Left ventricle myocardium superior (tissue), 1 donor: ENCODE measurements at regions not wholly inside any gene's neighbourhood (a gene's known extent, or its start where the extent isn't known, plus 50 kb on each side); places are given as distances from the start of the nearest gene placed in this dataset.

ENCODE experiments used
- ATAC-seq: fragments of 200-7000 bp; cut with Tn5 transposase; one replicate; pipeline ENCODE4 v1.9.1; 2020; ENCODE audit warnings: mild to moderate bottlenecking, moderate library complexity
- DNase-seq: peaks from one replicate; pipeline ENCODE4 v3.0.0-alpha.2; 2020
- intact Hi-C: fragments of 100-400 bp; cut with micrococcal nuclease; formaldehyde crosslinking; loops from one replicate; pipeline ENCODE4 v1.11.0; 2022
- donor health status: DM: no; HTN: yes; CAD: no; lungs with severe emphysema.

DNA sequence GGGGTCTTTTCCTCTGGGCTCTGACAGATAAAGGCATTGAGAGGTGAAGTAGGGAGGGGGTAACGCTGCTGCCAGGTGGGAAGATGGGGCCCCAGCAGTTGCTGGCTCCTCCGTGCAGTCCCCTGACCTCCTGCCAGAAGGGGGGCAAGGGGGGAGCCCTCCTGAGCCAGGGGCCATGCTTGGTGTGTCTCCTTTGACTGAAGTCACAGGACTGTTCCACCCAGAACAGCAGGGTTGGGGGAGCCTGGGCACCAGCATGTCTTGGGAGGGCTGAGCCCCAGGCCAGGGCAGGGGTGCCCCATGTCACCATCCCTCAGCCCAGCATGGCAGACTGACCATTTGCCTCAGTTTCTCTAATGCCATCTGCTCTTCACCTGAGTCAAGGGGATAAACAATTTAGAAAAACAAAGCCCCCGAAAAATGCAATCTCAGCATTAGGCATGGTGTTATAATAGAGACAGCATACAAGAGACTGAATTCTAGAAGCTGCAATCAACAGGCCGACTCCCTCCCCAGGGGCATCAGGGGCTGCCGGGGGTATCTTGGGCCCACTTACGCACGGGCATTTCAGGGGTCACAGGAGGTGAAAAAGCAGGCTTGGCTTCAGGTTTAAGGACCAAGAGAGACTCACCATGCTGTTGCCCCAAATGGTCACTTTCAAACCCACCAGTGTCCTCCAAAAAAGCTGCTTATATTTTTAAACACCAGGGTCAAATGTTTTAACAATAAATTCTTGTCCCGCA lies 108.6 kb upstream of the GPR26 start:
- intact Hi-C loops = loop anchor here (5.0 kb wide), 1 partner anchor 425 kb away; no protein-coding TSS in a partner anchor
- no peak for DNase-seq
- no peak for ATAC-seq

DNA sequence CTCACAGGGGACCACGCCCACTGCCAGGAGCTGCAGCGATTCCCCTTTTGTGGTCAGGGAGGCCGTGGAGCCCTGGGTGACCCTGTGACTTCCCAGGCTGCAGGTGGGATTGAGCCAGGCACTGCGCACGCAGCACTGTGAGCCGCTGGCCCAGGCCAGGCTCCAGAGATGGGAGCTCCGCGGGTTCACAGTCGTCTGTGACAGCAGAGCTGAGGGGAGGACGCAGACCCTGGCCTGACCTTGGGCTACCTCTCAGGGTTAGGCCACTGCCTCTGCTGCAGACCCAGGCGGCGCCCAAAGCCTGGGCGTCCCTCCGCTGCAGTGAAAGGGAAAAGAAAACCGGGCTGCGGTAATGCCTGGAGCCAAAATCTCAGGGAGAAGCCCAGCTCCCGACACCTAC lies 107.5 kb upstream of the GPR26 start:
- intact Hi-C loops = loop anchor here (5.0 kb wide), 1 partner anchor 426 kb away; no protein-coding TSS in a partner anchor

DNA sequence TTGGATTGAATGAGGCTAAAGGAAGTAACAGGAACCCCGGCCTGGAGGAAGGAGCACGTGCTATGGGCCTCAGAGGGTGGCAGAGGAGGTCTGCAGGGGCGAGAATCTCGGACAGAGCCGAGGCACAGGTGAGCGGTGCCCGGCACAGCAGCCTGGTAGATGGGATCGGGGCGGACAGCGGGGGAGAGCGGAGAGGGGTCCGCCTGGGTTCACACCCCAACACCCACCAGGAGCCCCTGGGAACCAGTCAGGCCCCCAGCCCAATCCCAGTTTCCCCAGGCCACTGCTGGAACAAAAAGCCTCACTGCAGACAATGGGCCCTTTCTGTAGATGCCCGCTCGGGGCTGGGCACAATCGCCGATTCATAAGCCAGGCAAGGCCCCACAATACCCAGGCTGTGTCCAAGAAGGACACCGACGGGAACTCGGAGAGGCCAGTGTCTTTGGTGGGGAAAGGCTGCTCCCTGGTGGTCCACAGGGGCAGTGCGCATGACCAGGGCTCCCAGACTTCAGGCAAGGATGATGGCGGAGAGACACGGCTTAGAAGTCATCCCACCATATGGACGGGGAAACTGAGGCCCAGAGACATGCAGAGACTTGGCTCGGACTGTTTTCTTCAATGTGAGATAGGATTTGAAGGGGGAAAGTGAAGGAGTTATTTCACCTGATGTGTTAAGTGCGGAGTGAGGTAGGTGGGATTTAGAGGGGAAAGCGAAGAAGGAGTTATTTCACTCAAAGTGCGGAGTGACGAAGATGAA lies 106.9 kb upstream of the GPR26 start:
- intact Hi-C loops = loop anchor here (5.0 kb wide), 1 partner anchor 427 kb away; no protein-coding TSS in a partner anchor
- ATAC-seq = peak; percentile 77
- peak; percentile 73 for DNase-seq

More for the DNA sequence above, 107.5 kb upstream of the GPR26 start:
- no peak for DNase-seq
- no peak for ATAC-seq

DNA sequence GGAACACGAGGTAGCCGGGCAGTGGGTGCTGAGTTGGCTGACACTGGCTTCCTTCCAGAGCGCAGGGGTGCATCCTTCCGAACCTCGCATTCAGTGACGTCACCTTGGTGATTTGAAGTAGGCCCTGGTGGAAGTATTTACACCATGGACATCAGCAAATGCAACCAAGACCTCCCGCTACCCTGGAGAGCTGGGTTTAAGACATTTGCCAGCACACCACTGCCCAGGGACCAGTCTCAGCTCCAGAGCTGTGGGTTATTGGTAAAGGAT lies 106.4 kb upstream of the GPR26 start:
- DNase-seq = no peak
- intact Hi-C loops = loop anchor here (5.0 kb wide), 1 partner anchor 427 kb away; no protein-coding TSS in a partner anchor
- no peak for ATAC-seq

DNA sequence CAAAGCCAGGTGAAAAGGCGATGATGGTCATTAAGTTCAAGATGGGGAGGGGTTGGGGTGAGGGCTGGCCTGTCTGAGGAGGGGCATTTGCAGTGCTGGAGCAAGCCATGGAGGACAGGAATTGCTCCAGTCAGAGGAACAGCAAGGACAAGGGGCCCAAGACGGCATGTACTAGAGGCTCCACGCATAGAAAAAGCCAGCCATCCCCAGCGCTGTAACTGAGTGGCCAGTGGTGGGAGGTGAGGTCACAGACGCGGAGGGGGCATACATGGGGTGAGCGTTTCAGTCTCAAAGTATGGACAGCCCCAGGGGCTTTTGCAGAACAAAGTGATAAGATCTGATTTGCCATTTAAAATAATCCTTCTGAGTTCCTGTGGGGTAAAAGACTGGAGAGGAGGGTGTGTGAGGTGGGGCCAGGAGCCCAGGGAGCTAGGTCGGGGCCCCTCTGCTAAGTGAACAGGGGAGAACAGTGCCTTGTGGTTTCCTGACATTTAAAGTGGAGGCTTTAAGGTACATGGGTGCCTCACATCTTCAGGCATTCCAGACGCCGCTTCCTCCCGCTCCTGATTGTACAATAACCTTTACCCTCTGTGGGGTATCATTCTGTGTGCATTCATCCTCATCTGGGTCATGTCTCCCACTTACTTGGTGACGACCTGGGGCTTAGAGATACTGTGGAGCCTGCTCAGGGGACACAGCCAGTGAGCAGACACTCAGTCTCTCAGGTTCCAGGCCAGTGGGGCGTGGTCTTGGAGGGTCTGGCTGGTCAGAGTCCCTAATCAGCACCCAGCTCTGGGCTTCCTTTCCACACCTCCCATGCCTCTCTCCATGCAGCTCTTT lies 105.6 kb upstream of the GPR26 start:
- no peak for DNase-seq
- ATAC-seq = no peak
- intact Hi-C loops = no loop called here

DNA sequence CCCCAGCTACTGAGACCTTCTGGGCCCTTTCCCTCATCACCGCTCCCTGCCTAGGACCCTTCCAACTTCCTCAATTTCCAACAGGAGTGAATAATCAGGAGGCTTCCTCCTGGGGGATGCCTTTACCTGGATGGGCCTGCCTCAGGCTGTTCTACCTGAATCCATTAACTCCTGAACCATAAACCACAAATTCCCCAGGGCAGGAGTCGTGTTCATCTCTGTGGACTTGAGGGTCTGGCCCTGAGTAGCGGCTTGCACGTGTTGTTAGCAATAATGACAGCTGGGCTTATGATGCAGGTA lies 105.1 kb upstream of the GPR26 start:
- no peak for DNase-seq
- ATAC-seq = no peak
- intact Hi-C loops = no loop called here

DNA sequence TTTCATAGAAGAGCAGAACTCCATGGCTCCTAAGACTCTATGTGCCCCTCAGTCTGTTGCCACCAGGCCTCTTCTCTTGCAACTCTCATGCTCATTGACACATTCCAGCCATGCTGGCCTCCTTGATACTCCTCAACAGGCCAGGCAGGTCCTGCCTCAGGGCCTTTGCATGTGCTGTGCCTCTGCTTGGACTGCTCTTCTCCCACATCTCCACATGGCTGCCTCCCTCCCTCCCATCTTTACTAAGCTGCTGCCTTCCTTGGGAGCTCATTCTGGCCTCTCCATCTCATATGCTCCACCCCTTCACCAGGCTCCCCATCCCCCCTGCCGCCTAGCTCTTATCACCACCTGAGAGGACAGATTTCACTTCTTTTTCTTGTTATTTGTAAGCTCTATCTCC lies 103.8 kb upstream of the GPR26 start:
- intact Hi-C loops = no loop called here
- ATAC-seq (no peak), DNase-seq (no peak)

DNA sequence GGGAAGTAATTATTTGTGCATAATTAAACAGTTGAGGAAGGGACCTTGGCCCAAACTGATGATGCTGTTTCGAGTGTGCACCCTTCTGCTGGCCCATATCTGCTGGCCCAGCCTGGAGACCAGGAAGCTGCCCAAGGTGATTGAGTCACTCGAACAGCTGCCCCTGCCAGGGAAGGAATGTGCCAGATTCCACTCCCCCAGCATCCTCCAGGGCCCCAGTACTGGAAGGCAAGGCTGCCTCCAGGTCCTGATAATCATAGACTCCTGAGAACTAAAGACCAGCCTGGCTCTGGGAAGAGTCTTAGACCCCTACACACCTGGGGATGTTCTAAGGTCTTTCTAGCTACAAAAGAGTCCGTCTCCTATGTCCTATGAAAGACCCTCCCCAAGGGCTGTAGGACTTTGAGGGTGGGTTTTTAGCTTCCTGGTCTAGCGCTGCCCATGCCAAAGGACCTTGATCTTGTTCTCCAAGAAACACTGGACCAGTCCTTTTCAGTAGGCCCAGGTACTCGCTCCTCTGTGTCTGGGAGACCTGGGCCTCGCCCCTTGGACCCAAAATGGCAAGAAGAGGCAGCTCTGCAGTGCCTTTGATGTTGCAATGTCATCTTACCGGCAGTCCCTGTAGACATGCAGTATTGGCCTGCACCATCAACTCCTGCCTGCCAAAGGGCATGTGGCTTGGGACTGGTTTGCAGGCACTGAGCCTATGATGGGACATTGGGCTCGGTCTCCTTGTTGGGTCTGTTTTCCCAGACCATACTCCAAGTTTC lies 103.2 kb upstream of the GPR26 start:
- ATAC-seq (no peak), DNase-seq (no peak)
- intact Hi-C loops = no loop called here

DNA sequence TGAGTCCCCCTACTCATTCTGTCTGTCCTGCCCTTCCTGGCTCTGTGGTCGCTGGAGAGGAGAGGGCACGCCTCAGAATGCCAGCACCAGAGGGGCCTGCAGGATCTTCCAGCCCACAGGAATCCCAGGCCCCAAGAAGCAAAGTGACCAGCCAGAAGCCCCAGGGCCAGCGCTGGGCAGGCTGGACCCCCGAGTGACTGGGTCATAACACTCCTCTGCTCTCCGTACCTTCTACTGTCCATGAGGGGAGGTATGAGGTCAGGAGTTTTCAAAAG lies 102.6 kb upstream of the GPR26 start:
- no peak for ATAC-seq
- intact Hi-C loops = no loop called here

DNA sequence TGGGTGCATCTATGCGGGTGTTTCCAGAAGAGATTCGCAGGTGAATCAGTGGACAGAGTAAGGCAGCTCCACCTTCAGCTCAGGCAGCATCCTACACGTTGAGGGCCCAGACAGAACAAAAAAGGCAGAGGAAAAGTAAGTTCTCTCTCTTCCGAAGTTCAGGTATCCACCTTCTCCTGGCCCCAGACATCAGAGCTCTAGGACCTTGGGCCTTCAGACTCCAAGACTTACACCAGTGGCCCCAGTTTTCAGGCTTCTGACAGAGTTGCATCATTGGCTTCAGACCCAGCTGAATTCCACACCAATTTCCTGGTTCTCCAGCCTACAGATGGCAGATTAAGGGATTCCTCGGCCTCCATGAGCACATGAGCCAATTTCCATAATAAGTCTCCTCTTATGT lies 102.2 kb upstream of the GPR26 start:
- no peak for ATAC-seq
- DNase-seq = no peak
- intact Hi-C loops = no loop called here

More for the DNA sequence above, 102.6 kb upstream of the GPR26 start:
- no peak for DNase-seq

DNA sequence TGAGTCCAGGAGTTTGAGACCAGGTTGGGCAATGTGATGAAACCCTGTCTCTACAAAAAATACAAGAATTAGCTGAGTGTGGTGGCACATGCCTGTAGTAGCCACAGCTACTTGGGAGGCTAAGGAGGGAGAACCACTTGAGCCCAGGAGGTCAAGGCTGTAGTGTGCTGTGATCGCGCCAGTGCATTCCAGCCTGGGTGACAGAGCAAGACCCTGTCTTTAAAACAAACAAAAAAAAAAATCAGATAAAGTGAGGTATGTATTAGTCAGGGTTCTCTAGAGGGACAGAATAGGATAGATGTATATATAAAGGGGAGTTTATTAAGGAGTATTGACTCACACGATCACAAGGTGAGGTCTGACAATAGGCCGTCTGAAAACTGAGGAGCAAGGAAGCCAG lies 101.5 kb upstream of the GPR26 start:
- intact Hi-C loops = no loop called here
- no peak for DNase-seq
- no peak for ATAC-seq

DNA sequence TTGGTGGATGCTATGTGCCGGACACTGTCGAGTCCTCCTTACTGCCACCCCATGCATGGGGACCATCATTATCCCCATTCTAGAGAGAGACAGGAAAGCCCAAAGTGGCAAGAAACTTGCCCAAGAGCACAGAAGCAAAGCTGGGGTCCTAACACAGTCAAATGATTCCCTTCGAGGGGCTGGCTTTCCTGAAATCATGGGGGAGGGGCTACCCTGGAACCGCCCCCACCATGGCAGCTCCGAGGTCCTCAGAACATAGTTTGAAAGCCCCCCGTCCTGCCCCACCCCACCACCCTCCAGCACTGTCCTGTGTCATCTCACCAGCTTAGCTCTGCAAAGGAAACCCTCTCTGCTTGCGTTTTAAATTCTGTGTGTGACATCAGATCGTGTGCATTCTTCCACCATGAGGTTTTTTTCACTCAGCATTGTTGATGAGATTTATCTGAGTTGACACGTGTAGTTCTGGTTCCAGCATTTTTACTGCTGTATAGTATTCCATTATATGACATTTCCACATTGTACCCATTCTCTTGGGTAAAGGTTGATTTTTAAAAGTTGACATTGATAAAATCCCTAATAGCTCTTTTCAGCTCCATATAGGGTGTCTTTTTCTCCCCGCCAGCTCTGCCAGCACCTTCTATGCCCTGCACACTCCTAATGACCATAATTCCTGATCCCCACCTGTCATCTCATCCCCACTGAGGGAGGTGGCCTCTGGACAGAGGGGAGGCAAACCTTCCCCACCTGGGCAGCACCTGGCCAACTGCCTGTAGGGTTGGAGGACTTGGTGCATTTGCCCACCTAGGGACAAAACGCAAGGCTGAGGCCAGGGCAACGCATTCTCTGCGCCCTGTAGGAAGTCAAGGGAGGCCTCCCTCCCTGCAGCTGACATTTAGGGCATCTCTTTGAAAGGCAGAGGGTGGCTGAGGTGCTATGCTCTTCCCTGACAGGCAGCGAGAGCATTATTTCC lies 100.2 kb upstream of the GPR26 start:
- intact Hi-C loops = no loop called here
- no peak for ATAC-seq
- no peak for DNase-seq

DNA sequence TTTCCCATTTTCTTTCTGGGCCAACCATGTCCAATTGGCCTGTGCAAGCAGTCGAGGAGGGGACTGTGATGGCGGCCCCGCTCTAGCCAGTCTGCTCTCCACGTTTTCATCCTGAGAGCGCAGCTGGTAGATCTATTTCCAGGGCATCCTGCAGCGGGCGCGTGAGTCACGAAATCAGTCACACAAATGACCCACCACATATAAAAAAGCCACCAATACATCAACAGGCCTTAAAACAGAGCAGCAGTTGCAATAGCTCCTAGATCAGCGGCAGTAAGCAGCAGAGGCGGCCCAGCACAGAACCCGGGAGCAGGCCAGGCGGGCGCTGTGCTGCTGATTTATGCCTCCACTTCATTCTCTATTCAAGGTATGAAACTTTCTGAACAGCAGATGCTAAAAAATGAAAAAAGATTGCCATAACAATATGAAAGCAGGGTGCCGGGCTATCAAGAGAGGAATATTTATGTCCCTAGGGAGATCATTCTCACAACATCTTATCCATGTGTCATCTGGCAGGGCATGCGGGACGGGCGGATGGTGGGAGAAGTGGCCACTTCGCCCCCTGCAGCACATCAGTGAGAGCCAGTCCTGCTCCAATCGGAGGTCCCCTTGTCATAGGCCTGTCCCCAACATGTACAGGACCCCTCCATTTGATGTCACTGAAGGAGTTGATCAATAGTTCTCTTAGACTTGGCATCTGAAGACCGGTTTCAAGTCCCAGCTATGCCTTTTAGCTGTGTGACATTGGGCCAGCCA lies 98.0 kb upstream of the GPR26 start:
- DNase-seq (no peak), ATAC-seq (no peak)
- intact Hi-C loops = no loop called here

DNA sequence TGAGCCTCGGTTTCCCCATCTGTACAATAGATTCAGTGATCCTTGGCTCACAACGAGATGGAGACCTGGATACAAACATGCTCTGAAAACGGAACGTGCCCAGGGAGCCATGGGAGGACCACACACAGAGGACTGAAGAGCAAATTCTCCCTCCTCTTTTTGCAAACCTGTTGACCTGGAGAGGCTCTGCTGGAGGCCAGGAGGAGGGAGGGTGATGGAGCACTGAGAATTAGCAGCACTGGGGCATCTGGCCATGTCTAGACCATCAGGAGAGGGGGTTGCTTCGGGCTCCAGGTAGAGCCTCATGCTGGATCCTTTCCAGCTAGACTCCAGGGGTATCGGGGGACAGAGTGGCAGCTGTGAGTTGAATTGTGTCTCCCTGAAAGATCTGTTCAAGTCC lies 97.4 kb upstream of the GPR26 start:
- intact Hi-C loops = no loop called here
- no peak for ATAC-seq
- DNase-seq = no peak

DNA sequence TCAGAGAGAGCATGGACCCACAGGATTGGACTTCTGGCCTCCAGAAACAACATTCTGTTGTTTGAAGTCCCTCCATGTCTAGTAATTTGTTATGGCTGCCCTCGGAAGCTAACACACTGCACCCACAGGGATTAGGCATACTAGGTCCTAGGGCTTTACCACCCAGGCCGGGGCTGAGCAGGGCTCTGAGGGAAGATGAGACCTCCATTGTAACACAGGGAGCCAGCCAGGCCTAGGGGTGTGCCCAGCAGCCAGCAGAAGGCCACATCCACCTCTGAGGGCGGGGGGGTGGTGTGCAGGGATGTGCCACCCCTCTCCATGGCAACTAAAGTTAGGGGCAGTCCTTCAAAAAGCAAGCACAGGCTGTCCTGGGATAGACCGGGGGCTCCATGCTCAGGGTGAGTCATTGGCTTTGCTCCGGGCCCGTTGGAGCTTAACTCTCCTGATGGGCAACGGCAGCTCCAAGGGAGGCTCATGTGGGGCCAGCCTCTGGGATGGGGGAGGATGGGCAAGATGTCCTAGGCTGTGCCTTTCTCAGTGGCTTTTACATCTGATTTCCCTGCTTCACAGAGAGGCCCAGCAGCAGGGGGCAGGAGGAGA lies 96.6 kb upstream of the GPR26 start:
- DNase-seq (no peak), ATAC-seq (no peak)
- intact Hi-C loops = no loop called here

DNA sequence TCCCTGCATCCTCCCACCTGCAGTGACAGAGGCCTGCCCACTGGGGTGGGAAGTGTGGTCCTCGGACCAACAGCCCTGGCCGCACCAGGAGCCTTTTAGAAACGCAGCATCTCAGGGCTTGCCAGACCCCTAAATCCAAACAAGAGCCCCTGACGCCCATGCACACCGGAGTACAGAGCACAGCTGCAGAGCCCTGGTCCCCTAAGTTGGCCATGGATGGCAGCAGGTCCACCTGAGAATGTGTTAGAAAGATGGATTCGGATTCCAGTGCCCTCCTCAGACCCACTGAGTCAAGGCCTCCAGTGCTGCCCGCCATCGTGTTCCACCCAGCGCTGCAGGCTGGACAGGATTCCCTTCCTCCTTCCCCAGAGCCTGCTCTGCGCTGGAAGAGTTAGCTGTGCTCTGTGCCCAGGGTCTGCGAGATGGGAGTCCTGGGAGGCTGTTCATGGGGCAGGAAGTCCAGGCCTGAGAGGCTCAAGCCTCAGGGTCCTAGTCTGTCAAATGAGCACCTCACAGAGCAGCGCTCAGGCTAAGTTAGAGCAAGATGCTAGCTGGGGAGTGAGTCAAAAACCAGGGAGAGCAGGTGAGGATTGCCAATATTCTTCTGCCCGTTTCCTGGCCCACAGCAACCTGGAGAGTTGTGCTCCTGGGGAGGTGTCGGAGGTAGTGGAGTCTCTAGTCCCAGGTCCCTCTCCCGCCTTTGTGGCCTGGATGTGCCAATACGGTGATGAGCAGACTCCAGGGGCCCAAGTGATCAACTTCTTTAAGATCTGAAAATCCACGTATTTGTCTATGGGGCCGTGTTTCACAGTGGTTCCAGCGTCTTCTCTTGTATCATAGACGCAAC lies 95.9 kb upstream of the GPR26 start:
- DNase-seq (no peak), ATAC-seq (no peak)
- intact Hi-C loops = no loop called here
